Panc1 (cell line): ENCODE measurements at regions not wholly inside any gene's neighbourhood (a gene's known extent, or its start where the extent isn't known, plus 50 kb on each side); places are given as distances from the start of the nearest gene placed in this dataset.

Experiments used
- CTCF ChIP-seq: fragments of 450-650 bp; IDR thresholded peaks from 2 replicates; pipeline ENCODE4 v1.5.1; 2017; ENCODE audit warnings: mild to moderate bottlenecking
- POLR2AphosphoS5 ChIP-seq: IDR thresholded peaks from 2 replicates; pipeline ENCODE4 v1.6.1; 2012; ENCODE audit warnings: mild to moderate bottlenecking, low read depth, low read length, moderate library complexity
- REST ChIP-seq, 2 experiments: IDR thresholded peaks; 2 replicates each; pipeline ENCODE4 v1.6.1; 2011 to 2012; ENCODE audit warnings: low read depth in 2 of 2, control low read depth in 1 of 2, low read length in 1 of 2, mild to moderate bottlenecking in 1 of 2, moderate library complexity in 1 of 2; ENCODE audit not compliant: insufficient read depth in 1 of 2
- TCF7L2 ChIP-seq: IDR thresholded peaks from 2 replicates; pipeline ENCODE4 v1.6.1; 2011; ENCODE audit warnings: mild to moderate bottlenecking, low read depth, low read length, inconsistent platforms

GRCh38 chr16:52256310-52257078 is 290.4 kb downstream of the TOX3 start:
- TF ChIP-seq CTCF: no peak
- TF ChIP-seq POLR2AphosphoS5: no peak
- TF ChIP-seq TCF7L2: no peak
- no peak for TF ChIP-seq REST (IDR thresholded peaks at IDR 0.05; ENCODE audit: insufficient read depth in 1 of 2, low read depth in 2 of 2, low read length in 1 of 2)
